PC-3 (cell line): ENCODE measurements at regions not wholly inside any gene's neighbourhood (a gene's known extent, or its start where the extent isn't known, plus 50 kb on each side); places are given as distances from the start of the nearest gene placed in this dataset.

Source experiments
- ATAC-seq: fragments of 200-7000 bp; cut with Tn5 transposase; 2 replicates; pipeline ENCODE4 v1.9.1; 2020; ENCODE audit warnings: mild to moderate bottlenecking, moderate library complexity
- BruUV-seq: library from RNA; stranded (reverse); fragments of 400-500 nt; replicated peaks from 2 replicates; lab custom pipeline; 2021; lab: Mats Ljungman, UMichigan
- CTCF ChIA-PET: fragments of 300-600 bp; sonication (Branson Sonifier 250); formaldehyde crosslinking; loops from one replicate; lab custom pipeline; 2022; ENCODE audit warnings: antibody characterized with exemption; lab: Charles Lee
- POLR2A ChIA-PET: fragments of 300-600 bp; sonication (Branson Sonifier 250); formaldehyde crosslinking; loops from one replicate; lab custom pipeline; 2022; ENCODE audit warnings: antibody characterized with exemption; ENCODE audit not compliant: unreplicated experiment; lab: Charles Lee
- DNase-seq: peaks from one replicate; pipeline ENCODE4 v3.0.0-alpha.2; 2015
- H2AFZ ChIP-seq: fragments of 300-600 bp; sonication (generic); 2 replicates; pipeline ENCODE4 v1.6.0; 2016; ENCODE audit warnings: antibody characterized with exemption, low read length
- H3F3A ChIP-seq: fragments of 300-600 bp; sonication (generic); one replicate; pipeline ENCODE4 v1.6.0; 2017; ENCODE audit warnings: antibody characterized with exemption, low read length, control low read depth, mild to moderate bottlenecking; ENCODE audit not compliant: unreplicated experiment
- H3K27ac ChIP-seq: fragments of 300-600 bp; sonication (generic); 2 replicates; pipeline ENCODE4 v1.5.1; 2016; ENCODE audit warnings: mild to moderate bottlenecking, low read length
- H3K27me3 ChIP-seq: fragments of 300-600 bp; sonication (generic); 2 replicates; pipeline ENCODE4 v1.6.1; 2016; ENCODE audit warnings: low read length, mixed read lengths
- H3K36me3 ChIP-seq: fragments of 300-600 bp; sonication (generic); 2 replicates; pipeline ENCODE4 v1.6.1; 2016; ENCODE audit warnings: low read depth, mixed run types, low read length, mixed read lengths
- H3K4me1 ChIP-seq: fragments of 300-600 bp; sonication (generic); 2 replicates; pipeline ENCODE4 v1.5.1; 2016; ENCODE audit warnings: low read length; ENCODE audit not compliant: insufficient read depth
- H3K4me2 ChIP-seq: fragments of 300-600 bp; sonication (generic); 2 replicates; pipeline ENCODE4 v1.6.0; 2016; ENCODE audit warnings: low read length
- H3K4me3 ChIP-seq: fragments of 300-600 bp; sonication (generic); 2 replicates; pipeline ENCODE4 v1.5.1; 2016; ENCODE audit warnings: mild to moderate bottlenecking, low read length, mixed read lengths
- H3K79me2 ChIP-seq: fragments of 300-600 bp; sonication (generic); 2 replicates; pipeline ENCODE4 v1.6.1; 2017; ENCODE audit warnings: low read length, mixed read lengths
- H3K9ac ChIP-seq: fragments of 300-600 bp; sonication (generic); 2 replicates; pipeline ENCODE4 v1.6.0; 2016; ENCODE audit warnings: mild to moderate bottlenecking, low read length
- H3K9me2 ChIP-seq: fragments of 300-600 bp; sonication (generic); replicated peaks from 2 replicates; pipeline ENCODE4 v1.6.1; 2016; ENCODE audit warnings: mixed run types, low read length, mixed read lengths
- H3K9me3 ChIP-seq: fragments of 300-600 bp; sonication (generic); 2 replicates; pipeline ENCODE4 v1.6.1; 2016; ENCODE audit warnings: low read length, mixed read lengths
- H4K20me1 ChIP-seq: fragments of 300-600 bp; sonication (generic); 2 replicates; pipeline ENCODE4 v1.6.1; 2016; ENCODE audit warnings: low read length, mixed read lengths
- CTCF ChIP-seq: fragments of 300-600 bp; sonication (generic); conservative IDR thresholded peaks from 2 replicates; pipeline ENCODE4 v1.5.1; 2017; ENCODE audit warnings: antibody characterized with exemption, low read depth, mild to moderate bottlenecking, low read length
- EZH2 ChIP-seq: fragments of 300-600 bp; sonication (generic); IDR thresholded peaks from one replicate; pipeline ENCODE4 v1.6.1; 2017; ENCODE audit warnings: antibody characterized with exemption, mild to moderate bottlenecking, low read length; ENCODE audit not compliant: unreplicated experiment
- EZH2phosphoT487 ChIP-seq: fragments of 300-600 bp; sonication (generic); IDR thresholded peaks from 2 replicates; pipeline ENCODE4 v1.6.1; 2018; ENCODE audit warnings: mild to moderate bottlenecking, antibody characterized with exemption, low read length, borderline replicate concordance
- intact Hi-C: fragments of 100-400 bp; cut with micrococcal nuclease; formaldehyde crosslinking; loops from 2 replicates; pipeline ENCODE4 v1.9.0; 2023

DNA sequence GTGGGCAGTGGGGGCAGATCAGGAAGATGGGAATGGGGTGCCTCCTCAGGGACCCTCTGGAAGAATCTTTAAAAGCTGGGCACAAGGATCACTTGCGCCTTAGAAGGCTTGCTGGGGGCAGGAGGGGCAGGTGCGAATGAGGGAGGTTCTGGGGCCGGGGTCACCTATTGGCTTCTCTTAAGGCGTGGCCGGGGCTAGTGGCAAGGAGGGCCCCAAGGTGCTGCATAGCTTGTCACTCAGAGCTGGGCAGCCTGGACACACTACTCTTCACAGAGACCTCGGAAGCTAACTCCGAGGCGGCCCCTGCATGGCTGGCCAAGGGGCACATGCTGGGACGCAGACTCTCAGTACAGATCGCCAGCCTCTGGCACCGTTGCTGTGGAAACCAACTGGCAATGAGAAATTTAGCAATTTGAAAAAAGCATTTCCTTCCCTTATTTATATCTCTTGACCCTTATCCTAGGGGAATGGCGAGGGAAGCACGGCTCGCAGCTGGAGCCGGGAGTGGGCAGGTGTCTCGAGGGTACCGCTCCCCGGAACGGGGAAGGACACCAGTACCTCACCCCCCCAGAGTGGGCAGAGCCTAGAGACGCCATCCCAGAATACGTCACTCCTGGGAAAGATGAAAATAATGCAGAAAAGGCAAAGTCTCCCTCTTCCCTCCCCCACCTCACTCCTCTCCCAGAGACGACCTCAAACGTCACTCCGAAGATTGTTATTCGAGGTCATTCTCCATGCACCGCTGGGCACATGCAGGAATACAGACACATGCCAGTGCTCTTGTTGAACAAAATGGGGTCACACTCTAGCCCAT lies 188.1 kb downstream of the CTTN start:
- DNase-seq: no peak
- Histone ChIP-seq H3K9ac (no peak overlapping the region), H3F3A (no peaks in the 10 kb centered on the region), H3K27ac (no peak overlapping the region), H3K36me3 (no peaks in the 10 kb centered on the region), H2AFZ (no peak overlapping the region), H3K79me2 (no peaks in the 10 kb centered on the region), H3K4me2 (no peak overlapping the region), H3K4me1 (no peaks in the 10 kb centered on the region), H3K9me2 (no peaks in the 10 kb centered on the region), H3K27me3 (no peaks in the 10 kb centered on the region), H3K9me3 (no peaks in the 10 kb centered on the region), H3K4me3 (no peak overlapping the region), H4K20me1 (no peaks in the 10 kb centered on the region)
- no peak for ATAC-seq
- intact Hi-C loops: no loop called here
- BruUV-seq: no TSS peak
- TF ChIP-seq CTCF: no peak
- no peak for TF ChIP-seq EZH2phosphoT487
- no peak for TF ChIP-seq EZH2
- CTCF ChIA-PET: no interaction called here
- POLR2A ChIA-PET: no interaction called here

DNA sequence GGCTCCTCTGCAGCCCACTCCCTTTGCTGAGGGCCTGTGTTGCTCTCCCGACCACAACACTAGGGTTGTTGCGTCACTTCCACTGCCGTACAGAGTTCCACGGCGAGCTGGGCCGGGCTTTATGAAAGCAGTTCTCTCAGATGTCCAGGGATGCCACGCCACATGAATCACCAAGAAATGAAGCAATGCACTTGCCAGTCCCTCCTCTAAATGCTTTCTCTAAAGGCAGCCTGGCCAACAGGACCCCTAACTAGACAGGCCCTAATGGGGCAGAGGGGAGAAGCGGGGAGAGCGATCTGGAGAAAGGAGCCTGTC lies 188.7 kb downstream of the CTTN start:
- Histone ChIP-seq H3K9ac (no peak overlapping the region), H3K4me1 (no peaks in the 10 kb centered on the region), H3K79me2 (no peaks in the 10 kb centered on the region), H3K9me3 (no peaks in the 10 kb centered on the region), H3K27me3 (no peaks in the 10 kb centered on the region), H3K27ac (no peak overlapping the region), H2AFZ (no peak overlapping the region), H3F3A (no peaks in the 10 kb centered on the region), H3K4me3 (no peak overlapping the region), H4K20me1 (no peaks in the 10 kb centered on the region), H3K4me2 (no peak overlapping the region), H3K36me3 (no peaks in the 10 kb centered on the region), H3K9me2 (no peaks in the 10 kb centered on the region)
- ATAC-seq: no peak
- ChIA-PET CTCF (no interaction called here), POLR2A (no interaction called here)
- DNase-seq: no peak
- no TSS peak for BruUV-seq
- intact Hi-C loops: no loop called here
- TF ChIP-seq CTCF (no peak), EZH2 (no peak), EZH2phosphoT487 (no peak)

DNA sequence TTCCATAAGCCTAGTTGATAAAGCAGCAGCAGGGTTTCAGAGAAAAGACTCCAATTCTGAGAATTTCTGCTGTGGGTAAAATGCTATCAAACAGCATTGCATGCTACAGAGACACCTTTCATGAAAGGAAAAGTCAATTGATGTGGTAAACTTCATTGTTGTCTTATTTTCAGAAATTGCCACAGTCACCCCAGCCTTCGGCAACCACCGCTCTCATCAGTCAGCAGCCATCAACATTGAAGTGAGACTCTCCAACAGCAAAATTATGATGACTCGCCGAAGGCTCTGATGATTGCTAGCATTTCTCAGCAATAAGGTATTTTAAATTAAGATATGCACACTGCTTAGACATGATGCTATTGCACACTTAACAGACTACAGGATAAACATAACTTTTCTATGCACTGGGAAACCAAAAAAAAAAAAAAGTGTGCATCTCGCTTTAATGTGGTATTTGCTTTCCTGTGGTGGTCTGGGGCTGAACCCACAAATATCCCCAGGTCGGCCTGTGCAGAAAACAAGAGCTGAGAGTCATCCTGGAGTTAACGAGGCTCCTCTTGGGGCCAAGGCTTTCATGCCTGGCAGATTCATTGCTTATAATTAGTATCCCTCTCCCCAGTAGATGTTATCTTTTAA lies 192.1 kb downstream of the CTTN start:
- Histone ChIP-seq H3K36me3 (no peaks in the 10 kb centered on the region), H3K27ac (no peak overlapping the region), H3K27me3 (no peaks in the 10 kb centered on the region), H3K9ac (no peak overlapping the region), H3K4me2 (no peak overlapping the region), H3K79me2 (no peaks in the 10 kb centered on the region), H3K9me2 (no peaks in the 10 kb centered on the region), H3K4me1 (no peaks in the 10 kb centered on the region), H3F3A (no peaks in the 10 kb centered on the region), H2AFZ (no peak overlapping the region), H3K4me3 (no peak overlapping the region), H4K20me1 (no peaks in the 10 kb centered on the region), H3K9me3 (no peaks in the 10 kb centered on the region)
- no TSS peak for BruUV-seq
- intact Hi-C loops: no loop called here
- TF ChIP-seq EZH2: no peak
- no peak for TF ChIP-seq EZH2phosphoT487
- TF ChIP-seq CTCF: no peak
- ChIA-PET CTCF (no interaction called here), POLR2A (no interaction called here)
- DNase-seq (no peak), ATAC-seq (no peak)
